GM21737 (cell line): ENCODE measurements at regions not wholly inside any gene's neighbourhood (a gene's known extent, or its start where the extent isn't known, plus 50 kb on each side); places are given as distances from the start of the nearest gene placed in this dataset.
"Not testable (repeated sequence)": the region's sequence is repeated elsewhere in the genome, so short reads cannot be mapped to it uniquely, and the experiment has no call there.

Source experiments
- ATAC-seq: cut with Tn5 transposase; IDR thresholded peaks from one replicate; pipeline ENCODE4 v1.9.1; 2021; ENCODE audit warnings: mild to moderate bottlenecking, moderate library complexity; ENCODE audit not compliant: unreplicated experiment

GRCh38 chr14:28944605-28945004, 178.0 kb downstream of the FOXG1 start:
- no peak for ATAC-seq

- ATAC-seq, result no peak
These were observed 179.7 kb downstream of the FOXG1 start for GRCh38 chr14:28946267-28946666.

GRCh38 chr14:28949503-28949902, 182.9 kb downstream of the FOXG1 start:
- no peak for ATAC-seq

DNA sequence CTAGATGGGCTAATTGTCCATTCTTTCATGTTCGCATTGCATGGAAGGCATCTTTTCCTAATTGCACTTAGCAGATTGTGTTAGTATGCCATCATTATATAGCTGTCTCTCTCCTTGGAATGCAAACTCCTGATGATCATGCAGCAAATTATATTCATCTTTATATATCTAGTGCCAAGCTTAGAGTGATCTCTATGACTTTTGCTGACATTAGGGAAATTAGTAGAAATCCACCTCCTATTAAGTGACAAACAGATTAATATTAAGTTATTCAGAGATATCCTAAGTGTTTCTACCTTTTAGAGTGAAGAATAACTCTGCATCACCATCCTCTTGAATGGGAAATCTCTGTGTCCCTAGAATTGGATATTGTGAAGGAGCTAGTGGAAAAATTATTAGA, 185.6 kb downstream of the FOXG1 start:
- no peak for ATAC-seq

DNA sequence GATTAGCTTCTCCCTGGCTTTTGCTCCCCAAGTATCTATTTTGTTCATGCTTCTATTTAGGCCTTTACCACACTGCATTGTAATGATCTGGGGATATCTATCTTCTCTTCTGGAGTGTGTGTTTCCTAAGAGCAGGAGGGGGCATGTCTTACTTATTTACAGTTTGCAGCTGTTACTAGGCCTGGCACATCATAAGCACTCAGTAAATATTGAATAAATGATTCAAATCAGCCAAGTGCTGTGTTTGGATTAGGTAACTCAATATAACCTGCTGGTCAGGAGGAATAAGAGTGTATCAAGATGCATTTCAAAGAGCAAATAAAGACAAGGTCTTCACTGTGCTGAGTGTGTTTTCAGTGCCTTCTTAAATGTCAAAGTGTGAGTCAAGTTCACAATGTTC, 186.1 kb downstream of the FOXG1 start:
- ATAC-seq, result no peak

GRCh38 chr14:28953973-28954372, 187.4 kb downstream of the FOXG1 start:
- ATAC-seq, result no peak

GRCh38 chr14:28966416-28967233, 200.0 kb downstream of the FOXG1 start:
- peak; percentile 88 for ATAC-seq

DNA sequence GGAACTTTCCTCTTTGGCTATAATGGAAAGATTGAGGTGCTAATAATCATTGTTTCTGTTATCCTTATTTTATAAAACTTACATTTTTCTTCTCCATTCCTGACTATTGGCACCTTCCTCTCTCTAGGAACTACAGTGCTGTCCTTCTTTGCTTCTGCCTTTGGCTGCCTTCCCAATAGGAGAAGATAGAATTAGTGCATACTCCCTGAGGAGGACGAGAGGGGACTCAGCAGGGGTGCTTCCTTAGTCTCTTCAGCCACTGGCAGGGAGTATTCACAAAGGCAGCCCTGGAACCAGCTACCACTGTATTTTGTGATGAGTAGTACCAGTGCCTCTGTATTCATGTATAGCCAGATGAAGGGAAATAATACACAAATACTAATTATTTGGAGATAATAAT, 208.5 kb downstream of the FOXG1 start:
- no peak for ATAC-seq

- ATAC-seq, result no peak
These were observed 215.6 kb downstream of the FOXG1 start for GRCh38 chr14:28982228-28982627.

GRCh38 chr14:28983279-28983678, 216.7 kb downstream of the FOXG1 start:
- ATAC-seq, result no peak

GRCh38 chr14:28987516-28987915, 220.9 kb downstream of the FOXG1 start:
- no peak for ATAC-seq

DNA sequence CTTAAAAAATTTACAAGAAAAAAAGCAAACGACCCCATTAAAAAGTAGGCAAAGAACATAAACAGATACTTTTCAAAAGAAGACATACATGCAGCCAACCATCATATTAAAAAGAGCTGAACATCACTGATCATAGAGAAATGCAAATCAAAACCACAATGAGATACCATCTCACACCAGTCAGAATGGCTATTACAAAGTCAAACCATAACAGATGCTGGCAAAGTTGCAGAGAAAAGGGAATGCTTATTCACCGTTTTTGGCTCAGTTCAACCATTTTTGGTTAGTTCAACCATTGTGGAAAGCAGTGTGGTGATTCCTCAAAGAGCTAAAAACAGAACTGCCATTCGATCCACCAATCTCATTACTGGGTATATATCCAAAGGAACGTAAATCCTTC, 230.6 kb downstream of the FOXG1 start:
- not testable (repeated sequence) for ATAC-seq

DNA sequence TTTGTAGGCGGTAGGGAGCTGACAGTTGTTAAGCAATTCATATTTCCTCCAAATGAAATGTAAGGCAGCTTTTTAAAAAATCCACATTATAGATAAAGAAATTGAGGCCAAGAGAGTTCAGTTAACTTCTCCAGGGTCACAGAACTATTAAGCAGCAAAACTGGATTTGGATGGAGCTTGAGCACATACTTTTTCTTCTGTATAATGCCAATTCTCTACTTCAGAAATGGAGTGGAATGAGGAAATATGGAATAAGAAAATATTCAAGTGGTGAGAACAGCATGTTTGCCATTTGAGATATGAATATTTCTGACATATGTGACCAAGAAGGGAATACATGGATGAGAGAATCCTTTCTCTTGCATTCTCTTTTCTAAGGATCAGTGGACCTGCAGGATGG, 233.1 kb downstream of the FOXG1 start:
- no peak for ATAC-seq

DNA sequence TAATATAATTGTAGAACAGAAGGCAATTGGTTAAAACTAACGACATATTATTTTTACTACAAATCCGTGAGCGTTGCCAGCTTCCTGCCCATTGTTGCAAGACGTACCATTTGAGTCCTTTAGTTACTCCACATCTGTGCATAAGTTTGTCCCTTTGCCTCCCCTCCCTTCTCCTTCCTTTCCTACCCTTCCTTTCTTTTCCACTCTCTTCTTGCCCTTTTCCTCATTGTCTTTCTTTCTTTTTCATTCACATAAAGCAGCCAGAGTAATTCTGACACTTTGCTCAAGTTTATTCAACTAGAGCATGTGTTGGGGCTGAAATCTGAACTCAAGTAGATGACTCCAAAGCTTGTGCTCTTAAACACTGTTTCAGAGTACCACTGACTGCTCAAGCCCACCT, 239.1 kb downstream of the FOXG1 start:
- no peak for ATAC-seq

GRCh38 chr14:29007990-29008389, 241.4 kb downstream of the FOXG1 start:
- ATAC-seq, result no peak

DNA sequence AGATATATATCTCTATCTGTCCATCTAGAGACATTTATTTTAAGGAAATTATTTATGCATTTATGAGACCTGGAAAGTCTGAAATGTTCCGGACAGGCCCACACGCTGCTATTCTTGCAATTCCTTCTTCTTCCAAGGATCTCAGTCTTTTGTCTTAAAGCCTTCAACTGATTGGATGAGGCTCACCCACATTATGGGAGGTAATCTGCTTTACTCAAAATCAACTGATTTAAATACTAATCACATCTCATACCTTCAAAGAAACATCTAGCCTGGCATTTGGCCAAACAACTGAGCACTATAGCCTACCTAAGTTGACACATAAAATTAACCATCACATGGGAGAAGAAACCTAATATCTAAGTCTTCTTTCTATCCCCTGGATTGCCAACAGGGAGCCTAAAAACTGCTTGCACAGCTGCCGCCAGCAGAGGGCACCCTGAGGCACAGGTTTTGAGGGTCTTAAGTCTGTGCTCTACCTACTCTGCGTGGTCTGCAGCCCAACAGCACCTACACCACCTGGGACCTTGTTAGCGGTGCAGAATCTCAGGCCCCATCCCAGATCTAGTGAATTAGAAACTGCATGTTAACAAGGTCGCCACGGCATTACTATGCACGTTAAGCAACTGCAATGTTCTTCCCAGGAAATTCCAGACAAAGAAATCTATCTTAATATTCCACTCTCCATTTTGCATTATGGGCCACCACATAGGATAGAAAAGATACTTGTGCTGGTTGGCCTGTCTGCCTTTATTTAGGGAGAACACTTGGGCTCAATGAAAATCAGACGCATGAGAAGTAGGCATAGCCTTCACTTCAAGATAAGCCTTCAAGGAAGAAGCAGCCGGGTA, 249.7 kb downstream of the FOXG1 start:
- ATAC-seq, result no peak

DNA sequence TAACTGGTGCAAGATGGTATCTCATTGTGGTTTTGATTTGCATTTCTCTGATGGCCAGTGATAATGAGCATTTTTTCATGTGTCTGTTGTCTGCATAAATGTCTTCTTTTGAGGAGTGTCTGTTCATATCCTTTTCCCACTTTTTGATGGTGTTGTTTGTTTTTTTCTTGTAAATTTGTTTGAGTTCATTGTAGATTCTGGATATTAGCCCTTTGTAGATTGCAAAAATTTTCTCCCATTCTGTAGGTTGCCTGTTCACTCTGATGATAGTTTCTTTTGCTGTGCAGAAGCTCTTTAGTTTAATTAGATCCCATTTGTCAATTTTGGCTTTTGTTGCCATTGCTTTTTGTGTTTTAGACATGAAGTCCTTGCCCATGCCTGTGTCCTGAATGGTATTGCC, 256.9 kb downstream of the FOXG1 start:
- not testable (repeated sequence) for ATAC-seq

- ATAC-seq, result not testable (repeated sequence)
These were observed 260.9 kb downstream of the FOXG1 start for GRCh38 chr14:29027441-29027840.

GRCh38 chr14:29027941-29028705, 261.5 kb downstream of the FOXG1 start:
- not testable (repeated sequence) for ATAC-seq

- no peak for ATAC-seq
These were observed 262.5 kb downstream of the FOXG1 start for GRCh38 chr14:29028973-29029582.

DNA sequence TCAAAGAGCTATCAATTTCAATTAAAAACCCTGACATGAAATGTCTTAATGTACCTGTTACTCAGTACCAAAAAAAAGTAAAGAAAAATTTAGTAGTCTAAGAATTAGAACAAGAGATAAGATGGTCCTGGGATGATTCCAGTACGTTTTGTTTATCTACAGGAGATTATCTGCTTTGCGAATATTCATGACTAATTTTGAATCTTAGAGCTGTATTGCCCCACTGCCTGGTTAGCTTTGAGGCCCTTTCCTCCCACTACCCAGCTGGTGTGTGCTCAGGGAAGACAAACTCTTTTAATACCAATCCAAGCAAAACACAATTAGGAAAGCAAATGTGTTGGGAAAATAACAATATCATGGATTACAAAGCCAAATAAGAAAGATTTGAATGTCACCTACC, 263.5 kb downstream of the FOXG1 start:
- no peak for ATAC-seq
